DMS53 (cell line): ENCODE measurements at regions not wholly inside any gene's neighbourhood (a gene's known extent, or its start where the extent isn't known, plus 50 kb on each side); places are given as distances from the start of the nearest gene placed in this dataset.

Source experiments
- DNase-seq: peaks from one replicate; lab custom pipeline; 2025; lab: John Stamatoyannopoulos, UW

- no peak for DNase-seq
Observed at GRCh38 chr11:70570693-70571395, 172.5 kb downstream of the CTTN start.

GRCh38 chr11:70572974-70573260 lies 174.6 kb downstream of the CTTN start:
- DNase-seq = no peak

- no peak for DNase-seq
Observed at GRCh38 chr11:70573701-70574151, 175.4 kb downstream of the CTTN start.

- no peak for DNase-seq
Observed at GRCh38 chr11:70574725-70575347, 176.5 kb downstream of the CTTN start.

GRCh38 chr11:70575396-70576060 lies 177.2 kb downstream of the CTTN start:
- DNase-seq = no peak

GRCh38 chr11:70577258-70577603 lies 178.9 kb downstream of the CTTN start:
- DNase-seq = no peak

GRCh38 chr11:70577948-70578347 lies 179.6 kb downstream of the CTTN start:
- no peak for DNase-seq

- DNase-seq = no peak
Observed at GRCh38 chr11:70578371-70578770, 180.0 kb downstream of the CTTN start.

- DNase-seq = no peak
Observed at GRCh38 chr11:70578831-70579230, 180.5 kb downstream of the CTTN start.

GRCh38 chr11:70579316-70579955 lies 181.1 kb downstream of the CTTN start:
- no peak for DNase-seq

- DNase-seq = no peak
Observed at GRCh38 chr11:70580036-70580805, 181.9 kb downstream of the CTTN start.

- no peak for DNase-seq
Observed at GRCh38 chr11:70581991-70582885, 183.9 kb downstream of the CTTN start.

GRCh38 chr11:70582886-70583641 lies 184.7 kb downstream of the CTTN start:
- DNase-seq = no peak

- no peak for DNase-seq
Observed at GRCh38 chr11:70583781-70584218, 185.5 kb downstream of the CTTN start.

GRCh38 chr11:70584498-70585235 lies 186.3 kb downstream of the CTTN start:
- DNase-seq = no peak

- no peak for DNase-seq
Observed at GRCh38 chr11:70585236-70585545, 186.9 kb downstream of the CTTN start.

GRCh38 chr11:70586261-70587074 lies 188.1 kb downstream of the CTTN start:
- DNase-seq = no peak

- no peak for DNase-seq
Observed at GRCh38 chr11:70587075-70587389, 188.7 kb downstream of the CTTN start.

- no peak for DNase-seq
Observed at GRCh38 chr11:70590356-70590991, 192.1 kb downstream of the CTTN start.
